NCI-H748 (cell line): ENCODE measurements at regions not wholly inside any gene's neighbourhood (a gene's known extent, or its start where the extent isn't known, plus 50 kb on each side); places are given as distances from the start of the nearest gene placed in this dataset.
"Not testable (repeated sequence)": the region's sequence is repeated elsewhere in the genome, so short reads cannot be mapped to it uniquely, and the experiment has no call there.

Experiments
- DNase-seq: peaks from one replicate; lab custom pipeline; 2025; ENCODE audit not compliant: unreplicated experiment; lab: John Stamatoyannopoulos, UW

- DNase-seq, result no peak
Measured at GRCh38 chr1:222416001-222416791, 131.7 kb downstream of the HHIPL2 start.

- DNase-seq, result no peak
Measured at GRCh38 chr1:222415441-222415840, 132.5 kb downstream of the HHIPL2 start.

GRCh38 chr1:222413991-222414549 lies 133.8 kb downstream of the HHIPL2 start:
- DNase-seq, result no peak

DNA sequence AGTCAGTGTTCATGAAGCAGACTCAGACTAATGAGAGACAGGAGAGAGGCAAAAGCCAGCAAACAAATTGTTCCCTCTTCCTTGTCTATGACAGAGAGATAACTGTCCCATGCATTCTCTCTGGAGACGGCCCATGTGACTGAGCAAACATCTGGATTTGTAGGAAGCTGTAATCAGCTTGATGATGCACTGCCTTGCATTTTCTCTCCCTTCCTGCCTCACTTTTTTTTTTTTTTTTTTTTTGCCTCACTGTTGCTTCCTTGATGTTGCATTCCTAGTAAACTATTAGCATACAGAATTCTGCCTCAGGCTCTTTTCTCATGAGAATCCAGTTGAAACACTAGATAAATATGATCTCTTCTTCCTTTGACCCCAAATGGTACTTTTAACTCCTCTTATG lies 134.5 kb downstream of the HHIPL2 start:
- DNase-seq, result no peak

DNA sequence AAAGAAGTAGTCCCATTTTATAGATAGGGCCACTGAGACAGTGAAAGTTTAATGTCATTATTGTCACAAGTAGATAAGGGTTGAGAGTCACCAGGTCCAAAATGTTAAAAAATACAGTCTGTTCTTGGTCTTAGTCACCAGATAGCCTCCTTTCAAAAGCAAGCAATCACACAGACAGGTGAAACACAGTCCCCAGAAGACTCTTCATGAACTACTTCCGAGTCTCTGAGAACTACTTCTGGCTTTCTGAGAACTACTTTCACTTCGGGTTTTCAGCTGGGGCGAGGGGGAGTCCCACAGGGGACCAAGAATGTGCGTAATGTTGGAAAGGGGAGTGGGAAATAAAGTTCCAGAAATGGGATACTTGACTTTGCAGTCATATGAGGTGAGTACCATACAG lies 143.2 kb downstream of the HHIPL2 start:
- no peak for DNase-seq

DNA sequence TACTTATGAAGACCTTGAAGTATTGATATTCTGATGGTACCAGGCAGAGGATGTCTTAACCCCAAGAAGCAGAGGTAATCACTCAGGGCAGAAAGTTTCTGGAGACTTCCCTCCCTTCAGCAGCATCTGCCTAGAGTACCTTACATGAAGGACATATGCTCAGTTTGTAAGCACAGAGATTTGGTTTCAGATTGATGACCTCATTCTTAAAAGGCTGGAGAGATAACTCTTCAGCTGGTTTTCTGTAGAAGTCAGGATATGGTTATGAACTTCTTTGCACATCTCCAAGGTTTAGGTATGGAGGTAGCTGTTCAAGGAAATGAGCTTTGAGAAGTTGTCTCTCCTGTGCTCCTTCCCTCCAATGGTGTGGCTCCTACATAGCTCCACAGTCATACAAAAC lies 148.7 kb downstream of the HHIPL2 start:
- DNase-seq, result no peak

DNA sequence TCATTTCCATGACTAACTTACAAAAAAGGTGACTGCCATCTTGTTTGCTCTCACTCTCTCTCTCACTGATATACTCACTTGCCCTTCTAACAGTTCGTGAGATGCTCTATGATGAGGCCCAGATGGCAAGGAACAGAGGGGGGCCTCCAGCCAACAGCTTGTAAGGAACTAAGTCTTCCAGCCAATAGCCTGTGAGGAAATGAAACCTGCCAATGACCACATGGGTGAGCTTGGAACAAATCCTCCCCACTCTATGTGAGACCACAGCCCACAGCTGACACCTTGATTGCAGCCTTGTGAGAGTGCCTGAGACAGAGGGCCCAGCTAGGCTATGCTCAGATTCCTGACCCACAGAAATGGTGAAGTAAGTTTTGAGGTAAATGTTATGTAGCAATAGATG lies 153.7 kb downstream of the HHIPL2 start:
- no peak for DNase-seq

GRCh38 chr1:222392556-222392955 lies 155.3 kb downstream of the HHIPL2 start:
- no peak for DNase-seq

GRCh38 chr1:222390181-222390580 lies 157.7 kb downstream of the HHIPL2 start:
- no peak for DNase-seq

DNA sequence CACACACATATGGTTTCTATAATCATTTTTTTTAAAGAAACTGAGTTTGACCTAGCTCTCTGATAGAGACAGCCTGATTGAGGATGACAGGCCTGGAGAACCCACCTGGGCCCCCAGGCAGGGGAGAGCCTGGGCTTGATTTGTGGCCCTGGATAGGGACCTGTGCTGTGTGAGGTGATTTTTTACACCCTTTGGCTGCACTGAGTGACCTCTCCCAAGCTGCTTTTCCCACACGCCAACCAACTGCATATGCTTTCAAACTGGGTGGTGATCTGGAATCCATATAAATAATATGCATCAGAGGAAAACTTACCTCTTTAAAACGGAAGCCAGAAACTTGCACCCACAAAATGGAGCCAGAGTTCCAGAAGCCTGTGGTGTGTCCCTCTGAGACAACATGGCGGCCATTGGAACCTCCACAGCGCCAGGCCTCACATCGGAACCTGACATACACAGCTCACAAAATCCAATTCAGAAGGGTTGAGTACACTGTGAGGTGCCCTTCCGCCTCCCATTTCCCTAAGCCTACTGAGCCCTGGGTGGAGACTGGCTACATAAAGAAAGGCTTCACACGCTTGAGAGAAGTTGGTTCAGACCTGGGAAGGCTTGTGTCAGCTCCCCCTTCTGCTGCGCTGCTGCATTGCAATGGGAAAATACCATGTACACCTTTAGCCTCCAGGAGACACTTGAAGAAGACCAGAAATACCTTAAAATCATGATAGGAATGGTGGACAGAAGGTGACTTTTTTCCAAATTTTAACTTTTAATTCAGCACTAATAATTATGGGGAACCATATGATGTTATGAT lies 160.7 kb downstream of the HHIPL2 start:
- peak; percentile 28 for DNase-seq

- no peak for DNase-seq
Measured at GRCh38 chr1:222385955-222386354, 161.9 kb downstream of the HHIPL2 start.

DNA sequence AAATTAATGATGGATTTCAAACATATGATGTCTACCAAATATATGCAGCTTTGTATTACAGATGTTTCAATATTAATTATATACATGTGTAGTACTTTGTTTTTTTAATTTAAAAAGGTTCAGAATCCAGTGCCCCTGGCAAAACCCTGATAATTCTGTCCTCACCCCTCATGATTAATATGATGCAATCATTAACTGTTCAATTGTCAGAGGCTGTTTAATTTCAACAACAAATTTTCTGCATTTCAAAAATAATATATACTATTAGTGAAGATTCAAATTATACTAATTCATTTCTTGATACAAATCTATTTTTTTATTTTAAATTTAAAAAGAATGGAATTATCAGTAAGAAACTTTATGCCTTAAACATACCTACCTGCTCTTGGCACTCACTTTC lies 162.6 kb downstream of the HHIPL2 start:
- no peak for DNase-seq

GRCh38 chr1:222384531-222384930 lies 163.4 kb downstream of the HHIPL2 start:
- no peak for DNase-seq

DNA sequence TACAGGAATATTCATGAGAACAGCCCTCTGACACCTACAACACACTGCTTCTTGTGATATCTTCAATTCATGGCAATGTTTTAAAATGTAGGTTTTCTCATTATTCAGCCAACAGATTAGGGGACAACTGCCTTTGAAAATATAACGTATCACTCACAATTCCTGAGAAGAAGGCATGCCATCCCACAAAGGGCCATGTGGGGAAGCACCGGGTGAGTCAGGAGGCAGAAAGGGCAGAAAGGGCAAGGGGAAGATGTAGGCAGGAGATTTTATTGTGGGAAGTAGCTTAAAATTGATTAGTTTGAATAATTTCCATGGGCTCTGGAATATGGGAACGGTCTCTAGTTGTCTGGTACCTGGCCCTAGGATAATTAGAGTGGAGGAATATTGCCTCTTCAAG lies 165.7 kb downstream of the HHIPL2 start:
- DNase-seq, result no peak

DNA sequence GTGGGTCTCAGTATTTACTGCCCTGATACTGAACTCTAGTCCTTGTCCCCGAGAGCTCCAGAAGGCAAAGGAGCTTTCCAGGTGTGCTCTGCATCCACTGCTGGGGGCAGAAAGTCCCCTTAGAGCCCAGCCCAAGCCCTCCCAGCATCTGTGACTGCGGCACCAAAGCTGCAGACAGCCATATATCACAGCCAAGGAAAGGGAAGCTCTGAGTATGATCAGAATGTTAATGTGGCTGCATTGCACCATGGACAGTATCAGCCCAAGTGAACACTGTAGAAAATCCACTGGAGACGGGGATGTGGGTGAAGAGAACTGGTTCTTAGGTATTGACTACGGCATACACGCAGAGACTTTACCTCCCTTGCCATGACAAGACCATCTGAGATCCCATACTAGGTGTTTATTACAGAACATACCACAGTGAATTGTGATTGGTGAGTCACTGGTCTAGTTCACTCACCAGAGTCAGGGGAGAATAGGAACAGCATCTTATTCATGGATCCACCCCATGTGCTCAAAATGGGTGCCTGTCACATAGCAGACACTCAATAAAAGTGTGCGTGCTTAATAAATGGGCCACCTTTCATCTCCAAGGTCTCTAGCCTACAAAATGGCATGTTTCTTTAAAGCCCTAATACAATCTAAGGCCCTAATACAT lies 170.3 kb downstream of the HHIPL2 start:
- DNase-seq, result no peak

GRCh38 chr1:222376791-222377190 lies 171.1 kb downstream of the HHIPL2 start:
- DNase-seq, result not testable (repeated sequence)

GRCh38 chr1:222375701-222376100 lies 172.2 kb downstream of the HHIPL2 start:
- DNase-seq, result no peak

DNA sequence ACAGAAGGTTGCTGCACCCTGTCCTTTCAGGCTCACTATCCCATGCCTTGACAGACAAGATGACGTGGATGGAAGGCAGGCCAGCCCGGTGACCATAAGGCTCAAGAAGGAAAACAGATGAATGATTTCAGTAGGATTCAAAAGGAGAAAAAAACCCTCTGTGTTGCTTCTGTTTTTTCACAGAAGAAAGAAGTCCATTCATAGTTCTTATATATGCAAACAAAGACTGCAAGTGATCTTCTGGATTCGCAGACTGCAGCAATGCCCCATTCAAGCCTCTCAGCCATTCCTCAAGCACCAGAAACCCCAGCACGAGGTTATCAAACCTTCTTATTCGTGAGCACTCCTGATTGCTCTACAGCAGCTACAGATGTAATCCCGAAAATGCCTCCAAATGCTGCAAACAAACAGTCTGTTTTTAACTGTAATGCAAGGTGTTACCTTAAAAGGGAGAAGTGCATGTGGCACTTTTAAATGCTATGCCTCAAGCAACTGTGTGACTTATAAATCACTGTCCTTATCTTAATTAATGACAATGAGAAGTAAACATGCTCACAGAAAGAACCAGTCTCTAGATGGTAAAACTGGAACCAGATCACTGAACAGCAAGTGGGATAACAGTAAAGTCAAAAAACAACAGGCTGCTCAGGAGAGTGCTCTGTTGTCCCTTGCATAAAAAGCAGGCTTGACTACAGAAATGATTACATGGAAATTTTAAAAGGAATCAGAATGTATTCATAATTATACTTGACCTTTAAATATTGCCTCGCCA lies 173.9 kb downstream of the HHIPL2 start:
- no peak for DNase-seq

GRCh38 chr1:222373216-222373615 lies 174.7 kb downstream of the HHIPL2 start:
- DNase-seq, result no peak

DNA sequence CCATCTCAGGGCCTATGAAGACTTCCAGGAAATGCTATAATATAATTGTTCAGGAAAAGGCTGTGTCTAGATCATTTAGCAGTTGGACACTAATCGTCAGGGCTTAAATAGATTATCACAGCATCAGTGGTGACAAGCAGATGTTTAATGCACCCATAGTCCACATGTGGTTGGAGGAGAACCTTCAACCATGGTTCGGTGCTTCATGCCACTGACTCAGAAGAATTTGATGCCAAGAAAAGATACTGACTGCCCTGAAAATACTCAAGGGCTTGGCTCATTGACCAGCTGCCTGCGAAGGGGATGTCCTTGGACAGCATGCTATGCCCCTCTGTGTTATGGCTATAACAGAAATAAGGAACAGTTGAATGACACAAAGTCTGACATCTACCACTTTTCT lies 175.7 kb downstream of the HHIPL2 start:
- DNase-seq, result no peak
